Fibroblast of pulmonary artery (primary cell): ENCODE measurements at regions not wholly inside any gene's neighbourhood (a gene's known extent, or its start where the extent isn't known, plus 50 kb on each side); places are given as distances from the start of the nearest gene placed in this dataset.

Source experiments
- DNase-seq: peaks from one replicate; pipeline ENCODE4 v3.0.0-alpha.2; 2010; ENCODE audit warnings: low read depth
- H3K4me3 ChIP-seq: replicated peaks from 2 replicates; pipeline ENCODE4 v1.5.1; 2011; ENCODE audit warnings: low read depth, mild to moderate bottlenecking, control low read depth, low read length, moderate library complexity
- TF ChIP-seq, protein P1 (sequence below): IDR thresholded peaks from 2 replicates; pipeline ENCODE4 v1.5.1; 2011; ENCODE audit warnings: mild to moderate bottlenecking, control low read depth, low read length, inconsistent platforms; ENCODE audit errors: missing control alignments

GRCh38 chr4:163638909-163639308 lies 144.4 kb downstream of the TMA16 start:
- H3K4me3 ChIP-seq, result no peak overlapping the region
- no peak for DNase-seq
- TF ChIP-seq, protein P1, sequence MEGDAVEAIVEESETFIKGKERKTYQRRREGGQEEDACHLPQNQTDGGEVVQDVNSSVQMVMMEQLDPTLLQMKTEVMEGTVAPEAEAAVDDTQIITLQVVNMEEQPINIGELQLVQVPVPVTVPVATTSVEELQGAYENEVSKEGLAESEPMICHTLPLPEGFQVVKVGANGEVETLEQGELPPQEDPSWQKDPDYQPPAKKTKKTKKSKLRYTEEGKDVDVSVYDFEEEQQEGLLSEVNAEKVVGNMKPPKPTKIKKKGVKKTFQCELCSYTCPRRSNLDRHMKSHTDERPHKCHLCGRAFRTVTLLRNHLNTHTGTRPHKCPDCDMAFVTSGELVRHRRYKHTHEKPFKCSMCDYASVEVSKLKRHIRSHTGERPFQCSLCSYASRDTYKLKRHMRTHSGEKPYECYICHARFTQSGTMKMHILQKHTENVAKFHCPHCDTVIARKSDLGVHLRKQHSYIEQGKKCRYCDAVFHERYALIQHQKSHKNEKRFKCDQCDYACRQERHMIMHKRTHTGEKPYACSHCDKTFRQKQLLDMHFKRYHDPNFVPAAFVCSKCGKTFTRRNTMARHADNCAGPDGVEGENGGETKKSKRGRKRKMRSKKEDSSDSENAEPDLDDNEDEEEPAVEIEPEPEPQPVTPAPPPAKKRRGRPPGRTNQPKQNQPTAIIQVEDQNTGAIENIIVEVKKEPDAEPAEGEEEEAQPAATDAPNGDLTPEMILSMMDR, result no peak

GRCh38 chr4:163649557-163650091 lies 155.1 kb downstream of the TMA16 start:
- H3K4me3 ChIP-seq, result no peak overlapping the region
- no peak for DNase-seq
- TF ChIP-seq, protein P1, result no peak

DNA sequence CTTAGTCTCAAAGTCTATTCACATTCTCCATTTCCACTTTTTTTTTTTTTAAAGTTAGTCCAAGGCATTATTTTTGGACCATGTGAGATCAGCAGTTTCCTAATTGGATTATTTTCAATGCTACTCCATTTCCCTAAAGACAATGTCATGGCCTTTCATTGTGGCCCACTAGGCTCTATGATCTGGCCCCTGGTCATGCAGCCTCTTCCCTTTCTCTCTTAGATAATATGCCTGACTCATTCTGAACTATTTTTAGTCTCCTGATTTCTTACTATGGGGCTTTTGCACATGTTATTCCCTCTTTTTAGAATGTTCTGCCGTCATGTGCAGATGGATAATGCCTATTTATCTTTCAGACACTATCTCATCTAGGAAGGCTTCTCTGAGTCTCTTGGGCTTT lies 157.3 kb downstream of the TMA16 start:
- TF ChIP-seq, protein P1, result no peak
- DNase-seq, result no peak
- no peak overlapping the region for H3K4me3 ChIP-seq

DNA sequence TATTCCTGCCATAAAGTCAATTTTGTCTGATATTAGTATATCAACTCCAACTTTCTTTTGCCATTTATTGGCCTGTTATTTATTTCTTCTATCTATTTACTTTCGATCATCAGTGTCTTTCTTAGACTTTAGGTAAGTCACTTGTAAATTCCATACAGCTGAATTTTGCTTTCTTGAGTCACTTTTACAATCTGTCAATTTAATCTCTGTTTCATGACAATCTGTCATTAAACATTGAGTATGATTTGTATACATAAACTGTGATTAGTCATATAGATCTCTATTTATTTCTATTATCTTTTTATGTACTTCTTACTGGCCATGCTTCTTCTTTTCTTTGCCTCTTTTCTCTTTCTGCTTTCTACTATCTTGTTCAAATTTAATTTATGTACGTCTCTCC lies 160.1 kb downstream of the TMA16 start:
- DNase-seq, result no peak
- no peak overlapping the region for H3K4me3 ChIP-seq

GRCh38 chr4:163660636-163661035 lies 166.1 kb downstream of the TMA16 start:
- DNase-seq, result no peak
- TF ChIP-seq, protein P1, result no peak
- H3K4me3 ChIP-seq, result no peak overlapping the region

More for the DNA sequence above, 160.1 kb downstream of the TMA16 start:
- TF ChIP-seq, protein P1, result no peak

DNA sequence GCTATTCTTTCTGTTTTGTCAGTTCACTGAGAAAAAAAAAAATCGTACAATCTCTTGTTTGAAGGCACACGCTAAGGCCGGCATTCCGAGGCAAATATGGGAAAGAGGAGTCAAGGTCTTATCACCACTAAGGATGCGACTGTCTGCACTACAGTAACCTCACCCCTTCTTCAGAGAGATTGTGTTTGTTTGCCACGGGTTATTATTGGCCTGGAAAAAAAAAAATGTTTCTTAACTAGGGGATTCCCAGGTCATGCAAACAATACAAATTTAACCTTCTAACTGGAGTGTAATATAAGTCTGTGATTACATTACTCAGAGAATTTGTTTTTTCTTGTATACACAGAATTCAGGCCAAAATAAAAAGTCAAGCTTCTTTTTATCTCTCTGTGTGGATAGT lies 168.3 kb downstream of the TMA16 start:
- no peak overlapping the region for H3K4me3 ChIP-seq
- TF ChIP-seq, protein P1, result no peak
- no peak for DNase-seq

DNA sequence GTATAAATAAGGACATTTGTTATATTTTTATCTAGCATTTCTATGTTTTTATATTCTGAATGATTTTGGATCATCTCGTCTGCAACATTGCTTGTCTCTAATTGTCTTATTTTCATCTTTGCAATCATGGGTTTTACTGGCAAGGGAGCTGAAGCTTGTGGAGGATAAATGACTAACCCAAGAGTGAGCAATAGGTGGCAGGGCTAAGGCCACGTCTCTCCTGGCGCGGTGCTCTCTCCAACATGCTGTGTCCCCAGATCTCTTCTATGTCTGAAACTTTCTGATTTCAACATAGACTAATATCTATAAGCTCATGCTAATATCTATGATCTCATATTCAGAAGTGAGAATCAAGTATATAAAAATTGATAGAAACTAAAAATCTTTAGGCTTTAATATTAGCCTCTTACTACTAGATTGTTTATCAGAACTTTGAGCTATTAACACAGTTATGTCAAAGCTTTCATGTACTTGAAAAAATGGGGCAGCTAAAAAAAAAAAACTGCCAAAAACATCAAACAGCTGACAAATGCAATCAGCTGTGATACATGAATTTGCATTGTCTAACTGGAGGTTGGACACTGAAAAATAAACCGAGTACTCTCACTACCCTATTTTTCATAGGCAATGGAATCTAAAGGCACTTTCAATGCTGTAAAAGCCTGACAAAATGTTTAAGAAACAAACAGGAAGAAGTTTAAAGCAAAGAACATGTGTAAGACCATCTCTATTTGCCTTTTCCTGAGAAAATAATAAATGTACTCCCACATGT lies 169.2 kb downstream of the TMA16 start:
- no peak overlapping the region for H3K4me3 ChIP-seq
- DNase-seq, result no peak
- TF ChIP-seq, protein P1, result no peak
